Panc1 (cell line): ENCODE measurements at regions not wholly inside any gene's neighbourhood (a gene's known extent, or its start where the extent isn't known, plus 50 kb on each side); places are given as distances from the start of the nearest gene placed in this dataset.

Experiments
- ATAC-seq: fragments of 200-7000 bp; cut with Tn5 transposase; 2 replicates; pipeline ENCODE4 v1.9.1; 2020; ENCODE audit warnings: mild to moderate bottlenecking, moderate library complexity
- BruUV-seq: library from RNA; stranded (reverse); fragments of 400-500 nt; replicated peaks from 2 replicates; lab custom pipeline; 2021; lab: Mats Ljungman, UMichigan
- CTCF ChIA-PET: fragments of 300-600 bp; sonication (Branson Sonifier 250); formaldehyde crosslinking; loops from one replicate; lab custom pipeline; 2022; ENCODE audit warnings: antibody characterized with exemption; lab: Charles Lee
- POLR2A ChIA-PET: fragments of 300-600 bp; sonication (Branson Sonifier 250); formaldehyde crosslinking; loops from one replicate; lab custom pipeline; 2022; ENCODE audit warnings: antibody characterized with exemption; lab: Charles Lee
- DNase-seq: peaks from one replicate; pipeline ENCODE4 v3.0.0-alpha.2; 2010; ENCODE audit warnings: low read depth, low spot score
- H3K27ac ChIP-seq: 2 replicates; pipeline ENCODE4 v1.5.1; 2011; ENCODE audit warnings: mild to moderate bottlenecking, low read length, inconsistent platforms
- H3K27me3 ChIP-seq: fragments of 200-500 bp; sonication (Bioruptor generic); 2 replicates; pipeline ENCODE4 v1.6.0; 2014; ENCODE audit warnings: low read length, inconsistent platforms; ENCODE audit not compliant: control insufficient read depth, insufficient read depth
- H3K36me3 ChIP-seq: fragments of 200-500 bp; sonication (Bioruptor generic); 2 replicates; pipeline ENCODE4 v1.5.1; 2014; ENCODE audit warnings: inconsistent platforms, mild to moderate bottlenecking, low read length, moderate library complexity; ENCODE audit not compliant: control insufficient read depth, insufficient read depth
- H3K4me1 ChIP-seq: 2 replicates; pipeline ENCODE4 v1.5.1; 2011; ENCODE audit warnings: inconsistent platforms, mild to moderate bottlenecking, low read length, moderate library complexity; ENCODE audit not compliant: control insufficient read depth, insufficient read depth
- H3K4me3 ChIP-seq, 2 experiments: 2 replicates each; pipeline ENCODE4 v1.5.1; 2011 to 2012; ENCODE audit warnings: low read depth in 2 of 2, low read length in 2 of 2, mild to moderate bottlenecking in 2 of 2, inconsistent platforms in 1 of 2, moderate library complexity in 1 of 2
- H3K9me3 ChIP-seq: fragments of 200-500 bp; sonication (Bioruptor generic); 2 replicates; pipeline ENCODE4 v1.5.1; 2014; ENCODE audit warnings: low read depth, mild to moderate bottlenecking, inconsistent platforms, low read length, moderate library complexity; ENCODE audit not compliant: control insufficient read depth, insufficient read depth
- CTCF ChIP-seq: fragments of 450-650 bp; IDR thresholded peaks from 2 replicates; pipeline ENCODE4 v1.5.1; 2017; ENCODE audit warnings: mild to moderate bottlenecking
- POLR2AphosphoS5 ChIP-seq: IDR thresholded peaks from 2 replicates; pipeline ENCODE4 v1.6.1; 2012; ENCODE audit warnings: mild to moderate bottlenecking, low read depth, low read length, moderate library complexity
- REST ChIP-seq, 2 experiments: IDR thresholded peaks; 2 replicates each; pipeline ENCODE4 v1.6.1; 2011 to 2012; ENCODE audit warnings: low read depth in 2 of 2, control low read depth in 1 of 2, low read length in 1 of 2, mild to moderate bottlenecking in 1 of 2, moderate library complexity in 1 of 2; ENCODE audit not compliant: insufficient read depth in 1 of 2
- SIN3A ChIP-seq: IDR thresholded peaks from 2 replicates; pipeline ENCODE4 v1.6.1; 2012; ENCODE audit warnings: low read depth, mild to moderate bottlenecking, low read length, moderate library complexity, borderline replicate concordance; ENCODE audit not compliant: insufficient read depth
- TCF7L2 ChIP-seq: IDR thresholded peaks from 2 replicates; pipeline ENCODE4 v1.6.1; 2011; ENCODE audit warnings: mild to moderate bottlenecking, low read depth, low read length, inconsistent platforms
- in situ Hi-C: cut with HindIII; loops from 2 replicates; pipeline ENCODE4 v1.10.0; 2016; ENCODE audit warnings: low sequenced_read_pairs, low pct_unique_long_range_greater_than_20kb
- intact Hi-C: fragments of 100-400 bp; cut with micrococcal nuclease; formaldehyde crosslinking; loops from one replicate; pipeline ENCODE4 v1.10.0; 2022; ENCODE audit not compliant: unreplicated experiment

- no peak for TF ChIP-seq TCF7L2
- no peak for TF ChIP-seq POLR2AphosphoS5
- no peak for TF ChIP-seq SIN3A
- no peak for TF ChIP-seq CTCF
- no peak for TF ChIP-seq REST (IDR thresholded peaks at IDR 0.05; ENCODE audit: insufficient read depth in 1 of 2, low read depth in 2 of 2, low read length in 1 of 2)
- BruUV-seq, result no TSS peak
- ChIA-PET POLR2A (no interaction called here), CTCF (no interaction called here)
- DNase-seq (no peak), ATAC-seq (no peak)
- Histone ChIP-seq H3K27me3 (no peaks in the 10 kb centered on the region), H3K27ac (no peak overlapping the region), H3K4me3 (no peak overlapping the region), H3K9me3 (no peaks in the 10 kb centered on the region), H3K4me1 (no peaks in the 10 kb centered on the region), H3K36me3 (no peaks in the 10 kb centered on the region)
- in situ Hi-C loops, result no loop called here
- intact Hi-C loops, result no loop called here
Observed at GRCh38 chr2:122100756-122101155, 345.3 kb downstream of the TSN start.

- TF ChIP-seq POLR2AphosphoS5, result no peak
- TF ChIP-seq TCF7L2, result no peak
- no peak for TF ChIP-seq CTCF
- no peak for TF ChIP-seq SIN3A
- no peak for TF ChIP-seq REST (IDR thresholded peaks at IDR 0.05; ENCODE audit: insufficient read depth in 1 of 2, low read depth in 2 of 2, low read length in 1 of 2)
- in situ Hi-C loops (no loop called here), intact Hi-C loops (no loop called here)
- Histone ChIP-seq H3K27ac (no peak overlapping the region), H3K4me1 (no peaks in the 10 kb centered on the region), H3K27me3 (no peaks in the 10 kb centered on the region), H3K4me3 (no peak overlapping the region), H3K9me3 (no peaks in the 10 kb centered on the region), H3K36me3 (no peaks in the 10 kb centered on the region)
- DNase-seq, result no peak
- no TSS peak for BruUV-seq
- ChIA-PET POLR2A (no interaction called here), CTCF (no interaction called here)
- ATAC-seq, result no peak
Observed at GRCh38 chr2:122101319-122101718, 345.9 kb downstream of the TSN start.
